Fibroblast of pulmonary artery (primary cell): ENCODE measurements at regions not wholly inside any gene's neighbourhood (a gene's known extent, or its start where the extent isn't known, plus 50 kb on each side); places are given as distances from the start of the nearest gene placed in this dataset.

Source experiments
- DNase-seq: peaks from one replicate; pipeline ENCODE4 v3.0.0-alpha.2; 2010; ENCODE audit warnings: low read depth
- H3K4me3 ChIP-seq: replicated peaks from 2 replicates; pipeline ENCODE4 v1.5.1; 2011; ENCODE audit warnings: low read depth, mild to moderate bottlenecking, control low read depth, low read length, moderate library complexity
- CTCF ChIP-seq: IDR thresholded peaks from 2 replicates; pipeline ENCODE4 v1.5.1; 2011; ENCODE audit warnings: mild to moderate bottlenecking, control low read depth, low read length, inconsistent platforms; ENCODE audit errors: missing control alignments

GRCh38 chr15:66933932-66934867 is 131.2 kb upstream of the SMAD3 start:
- TF ChIP-seq CTCF = no peak
- H3K4me3 ChIP-seq = no peak overlapping the region
- no peak for DNase-seq

- H3K4me3 ChIP-seq = no peak overlapping the region
- DNase-seq = no peak
- TF ChIP-seq CTCF = no peak
These were observed 130.4 kb upstream of the SMAD3 start for GRCh38 chr15:66934868-66935520.

- DNase-seq = no peak
- peak overlapping the region; percentile 56 for H3K4me3 ChIP-seq
- TF ChIP-seq CTCF = no peak
These were observed 129.7 kb upstream of the SMAD3 start for GRCh38 chr15:66935688-66936087.

- TF ChIP-seq CTCF = no peak
- H3K4me3 ChIP-seq = peak overlapping the region; percentile 56
- peak; percentile 51 for DNase-seq
These were observed 129.1 kb upstream of the SMAD3 start for GRCh38 chr15:66936109-66936860.

GRCh38 chr15:66936861-66937582 is 128.4 kb upstream of the SMAD3 start:
- no peak for DNase-seq
- no peak for TF ChIP-seq CTCF
- H3K4me3 ChIP-seq = peak overlapping the region; percentile 56

- no peak for DNase-seq
- H3K4me3 ChIP-seq = no peak overlapping the region
- TF ChIP-seq CTCF = no peak
These were observed 127.8 kb upstream of the SMAD3 start for GRCh38 chr15:66937588-66937987.
